Bronchial epithelial cell (primary cell): ENCODE measurements at regions not wholly inside any gene's neighbourhood (a gene's known extent, or its start where the extent isn't known, plus 50 kb on each side); places are given as distances from the start of the nearest gene placed in this dataset.

ENCODE experiments used
- DNase-seq: peaks from one replicate; pipeline ENCODE4 v3.0.0-alpha.2; 2010; ENCODE audit warnings: low read depth
- FAIRE-seq: peaks from 2 replicates; lab custom pipeline; 2011; peaks lifted over from hg19 to GRCh38; lab: Jason Lieb, UNC
- H3K27me3 ChIP-seq: 2 replicates; pipeline ENCODE4 v1.5.1; 2011; ENCODE audit warnings: low read length; ENCODE audit not compliant: control insufficient read depth, insufficient read depth
- H3K36me3 ChIP-seq: 2 replicates; pipeline ENCODE4 v1.5.1; 2011; ENCODE audit warnings: low read length; ENCODE audit not compliant: control insufficient read depth, insufficient read depth
- H3K4me3 ChIP-seq: 2 replicates; pipeline ENCODE4 v1.5.1; 2011; ENCODE audit warnings: mild to moderate bottlenecking, low read depth, low read length, control low read depth
- CTCF ChIP-seq: IDR thresholded peaks from 2 replicates; pipeline ENCODE4 v1.5.1; 2011; ENCODE audit warnings: mild to moderate bottlenecking, moderate library complexity, low read length, control low read depth, inconsistent platforms; ENCODE audit not compliant: insufficient read depth, severe bottlenecking

GRCh38 chr6:85041376-85041775 lies 277.0 kb upstream of the TBX18 start:
- no peak for TF ChIP-seq CTCF
- no peak overlapping the region for H3K4me3 ChIP-seq
- no peaks in the 10 kb centered on the region for H3K36me3 ChIP-seq
- no peaks in the 10 kb centered on the region for H3K27me3 ChIP-seq
- DNase-seq = peak; percentile 12
- FAIRE-seq = no peak

- no peak for TF ChIP-seq CTCF
- no peak overlapping the region for H3K4me3 ChIP-seq
- H3K36me3 ChIP-seq = no peaks in the 10 kb centered on the region
- no peaks in the 10 kb centered on the region for H3K27me3 ChIP-seq
- DNase-seq (no peak), FAIRE-seq (no peak)
Observed at GRCh38 chr6:85037221-85037620, 272.8 kb upstream of the TBX18 start.

GRCh38 chr6:85035766-85036165 lies 271.4 kb upstream of the TBX18 start:
- DNase-seq (no peak), FAIRE-seq (no peak)
- no peak for TF ChIP-seq CTCF
- no peak overlapping the region for H3K4me3 ChIP-seq
- no peaks in the 10 kb centered on the region for H3K36me3 ChIP-seq
- no peaks in the 10 kb centered on the region for H3K27me3 ChIP-seq

GRCh38 chr6:85033547-85033946 lies 269.1 kb upstream of the TBX18 start:
- Histone ChIP-seq H3K36me3 (no peaks in the 10 kb centered on the region), H3K27me3 (no peaks in the 10 kb centered on the region), H3K4me3 (no peak overlapping the region)
- FAIRE-seq (no peak), DNase-seq (no peak)
- no peak for TF ChIP-seq CTCF

GRCh38 chr6:85026021-85026420 lies 261.6 kb upstream of the TBX18 start:
- Histone ChIP-seq H3K36me3 (no peaks in the 10 kb centered on the region), H3K27me3 (no peaks in the 10 kb centered on the region), H3K4me3 (no peak overlapping the region)
- FAIRE-seq = no peak
- TF ChIP-seq CTCF = no peak
- no peak for DNase-seq

- Histone ChIP-seq H3K36me3 (no peaks in the 10 kb centered on the region), H3K27me3 (no peaks in the 10 kb centered on the region), H3K4me3 (no peak overlapping the region)
- TF ChIP-seq CTCF = no peak
- no peak for FAIRE-seq
- no peak for DNase-seq
Observed at GRCh38 chr6:85023721-85024120, 259.3 kb upstream of the TBX18 start.
